ENCODE measurements at regions not wholly inside any gene's neighbourhood (a gene's known extent, or its start where the extent isn't known, plus 50 kb on each side); places are given as distances from the start of the nearest gene placed in this dataset.
A peak's percentile ranks its signal among the peaks of the same experiment; 100 is the strongest.

DNA sequence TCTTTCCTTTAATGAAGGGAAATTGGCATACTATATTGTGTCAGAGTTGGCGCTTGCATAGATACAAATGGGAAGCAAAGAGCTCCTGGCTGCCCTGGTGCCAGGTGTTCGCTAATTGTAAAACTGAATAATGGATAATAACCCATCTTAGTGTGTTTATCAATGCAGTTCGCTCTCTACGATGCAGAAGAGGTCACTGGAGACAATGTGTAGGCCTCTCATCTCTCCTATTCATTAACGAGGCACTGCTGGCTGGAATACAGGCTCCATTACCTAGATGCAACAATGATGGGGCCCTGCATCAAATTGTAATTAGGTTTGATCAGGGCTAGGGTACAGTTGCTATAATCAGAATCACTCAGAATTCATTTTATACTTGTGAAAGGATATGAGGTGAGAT lies 171.0 kb downstream of the RMI1 start:
- FAIRE-seq, result no peak

DNA sequence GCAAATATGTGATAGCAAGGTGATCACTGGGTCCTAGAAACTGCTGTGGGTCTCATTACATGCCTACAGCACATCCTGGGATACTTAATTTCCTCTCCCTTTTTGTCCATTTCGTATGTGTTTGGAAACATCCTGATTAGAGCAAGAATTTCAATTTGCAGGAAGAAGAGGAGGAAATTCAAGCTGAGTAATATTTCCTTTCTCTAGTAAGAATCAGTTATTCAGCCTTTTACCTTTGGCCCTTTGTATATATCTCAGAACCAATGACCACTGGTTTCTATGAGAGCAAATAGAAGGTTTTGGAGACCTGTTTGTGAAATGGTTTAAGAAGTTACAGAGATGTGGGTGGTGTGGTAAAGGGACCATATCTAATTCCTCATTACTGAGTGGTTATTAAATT lies 171.6 kb downstream of the RMI1 start:
- Histone ChIP-seq H3K27ac (ENCODE audit: low read depth, low read length) (no peak overlapping the region), H3K4me1 (ENCODE audit: insufficient read depth, low read length) (peaks cover 12% of the 10 kb centered on the region), H3K4me3 (ENCODE audit: insufficient read depth, low read depth, low read length) (no peak overlapping the region), H3K79me2 (ENCODE audit: insufficient read depth, low read length) (no peaks in the 10 kb centered on the region), H3K9ac (ENCODE audit: low read length) (no peak overlapping the region), H3K9me3 (ENCODE audit: insufficient read depth, low read depth, low read length) (no peaks in the 10 kb centered on the region), H3K36me3 (ENCODE audit: insufficient read depth, low read length) (no peaks in the 10 kb centered on the region), H2AFZ (ENCODE audit: low read depth, low read length) (no peak overlapping the region), H4K20me1 (ENCODE audit: insufficient read depth, low read length) (no peaks in the 10 kb centered on the region), H3K27me3 (ENCODE audit: insufficient read depth, low read length) (no peaks in the 10 kb centered on the region), H3K4me2 (ENCODE audit: low read length) (no peak overlapping the region)
- no peak overlapping the region for H3K4me3 Mint-ChIP-seq (ENCODE audit: unreplicated experiment)
- no peaks in the 10 kb centered on the region for H3K36me3 Mint-ChIP-seq (ENCODE audit: low read depth, unreplicated experiment)
- no peaks in the 10 kb centered on the region for H3K9me3 Mint-ChIP-seq (ENCODE audit: unreplicated experiment)
- no peak for FAIRE-seq
- no peak for TF ChIP-seq EZH2 (IDR thresholded peaks at IDR 0.05; ENCODE audit: insufficient read depth, low read length)
- TF ChIP-seq, protein P1, sequence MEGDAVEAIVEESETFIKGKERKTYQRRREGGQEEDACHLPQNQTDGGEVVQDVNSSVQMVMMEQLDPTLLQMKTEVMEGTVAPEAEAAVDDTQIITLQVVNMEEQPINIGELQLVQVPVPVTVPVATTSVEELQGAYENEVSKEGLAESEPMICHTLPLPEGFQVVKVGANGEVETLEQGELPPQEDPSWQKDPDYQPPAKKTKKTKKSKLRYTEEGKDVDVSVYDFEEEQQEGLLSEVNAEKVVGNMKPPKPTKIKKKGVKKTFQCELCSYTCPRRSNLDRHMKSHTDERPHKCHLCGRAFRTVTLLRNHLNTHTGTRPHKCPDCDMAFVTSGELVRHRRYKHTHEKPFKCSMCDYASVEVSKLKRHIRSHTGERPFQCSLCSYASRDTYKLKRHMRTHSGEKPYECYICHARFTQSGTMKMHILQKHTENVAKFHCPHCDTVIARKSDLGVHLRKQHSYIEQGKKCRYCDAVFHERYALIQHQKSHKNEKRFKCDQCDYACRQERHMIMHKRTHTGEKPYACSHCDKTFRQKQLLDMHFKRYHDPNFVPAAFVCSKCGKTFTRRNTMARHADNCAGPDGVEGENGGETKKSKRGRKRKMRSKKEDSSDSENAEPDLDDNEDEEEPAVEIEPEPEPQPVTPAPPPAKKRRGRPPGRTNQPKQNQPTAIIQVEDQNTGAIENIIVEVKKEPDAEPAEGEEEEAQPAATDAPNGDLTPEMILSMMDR (IDR thresholded peaks at IDR 0.05; ENCODE audit: insufficient read depth, low read depth, low read length), result no peak
- peaks cover 11% of the 10 kb centered on the region for H3K4me1 Mint-ChIP-seq (ENCODE audit: low read depth, unreplicated experiment)
- no peak for DNase-seq (ENCODE audit: low read depth)
- no peak overlapping the region for H3K27ac Mint-ChIP-seq (ENCODE audit: unreplicated experiment)
- H3K27me3 Mint-ChIP-seq (ENCODE audit: low read depth, unreplicated experiment), result peaks cover 5% of the 10 kb centered on the region

More for the DNA sequence above, 171.0 kb downstream of the RMI1 start:
- no peak overlapping the region for H3K27ac ChIP-seq (ENCODE audit: low read depth, low read length)
- no peak for DNase-seq (ENCODE audit: low read depth)
- TF ChIP-seq, protein P1 (IDR thresholded peaks at IDR 0.05; ENCODE audit: insufficient read depth, low read depth, low read length), result no peak
- TF ChIP-seq EZH2 (IDR thresholded peaks at IDR 0.05; ENCODE audit: insufficient read depth, low read length), result no peak
- H3K36me3 ChIP-seq (ENCODE audit: insufficient read depth, low read length), result no peaks in the 10 kb centered on the region
- no peaks in the 10 kb centered on the region for H3K9me3 Mint-ChIP-seq (ENCODE audit: unreplicated experiment)
- no peaks in the 10 kb centered on the region for H4K20me1 ChIP-seq (ENCODE audit: insufficient read depth, low read length)
- H3K4me1 Mint-ChIP-seq (ENCODE audit: low read depth, unreplicated experiment), result peaks cover 16% of the 10 kb centered on the region
- H3K4me3 Mint-ChIP-seq (ENCODE audit: unreplicated experiment), result no peak overlapping the region
- H3K9ac ChIP-seq (ENCODE audit: low read length), result no peak overlapping the region
- no peak overlapping the region for H3K4me3 ChIP-seq (ENCODE audit: insufficient read depth, low read depth, low read length)
- H3K4me2 ChIP-seq (ENCODE audit: low read length), result no peak overlapping the region
- H3K79me2 ChIP-seq (ENCODE audit: insufficient read depth, low read length), result no peaks in the 10 kb centered on the region
- no peak overlapping the region for H3K27ac Mint-ChIP-seq (ENCODE audit: unreplicated experiment)
- H3K36me3 Mint-ChIP-seq (ENCODE audit: low read depth, unreplicated experiment), result no peaks in the 10 kb centered on the region
- H3K27me3 ChIP-seq (ENCODE audit: insufficient read depth, low read length), result no peaks in the 10 kb centered on the region
- no peaks in the 10 kb centered on the region for H3K9me3 ChIP-seq (ENCODE audit: insufficient read depth, low read depth, low read length)
- peaks cover 5% of the 10 kb centered on the region for H3K27me3 Mint-ChIP-seq (ENCODE audit: low read depth, unreplicated experiment)
- H2AFZ ChIP-seq (ENCODE audit: low read depth, low read length), result no peak overlapping the region
- peaks cover 12% of the 10 kb centered on the region for H3K4me1 ChIP-seq (ENCODE audit: insufficient read depth, low read length)

DNA sequence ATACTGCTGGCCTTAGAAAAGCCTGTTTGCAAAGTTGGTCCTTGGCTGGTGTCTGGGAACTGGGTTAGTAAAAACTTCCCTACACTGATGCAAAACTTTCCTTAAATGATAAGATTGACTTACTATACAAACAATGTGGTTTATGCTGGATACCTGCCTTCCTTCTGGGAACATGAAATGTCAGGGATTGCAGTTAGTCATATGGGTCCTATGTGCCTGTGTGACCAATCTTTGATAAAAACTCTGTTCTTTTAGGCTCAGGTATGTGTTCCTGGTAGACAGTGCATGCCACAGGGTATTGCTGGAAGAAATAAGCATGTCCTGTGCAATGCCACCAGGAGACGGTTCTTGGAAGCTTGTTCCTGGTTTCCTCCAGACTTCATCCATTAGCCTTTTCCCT lies 173.3 kb downstream of the RMI1 start:
- Histone ChIP-seq H3K9ac (ENCODE audit: low read length) (no peak overlapping the region), H3K4me2 (ENCODE audit: low read length) (peak overlapping the region; percentile 14), H3K4me3 (ENCODE audit: insufficient read depth, low read depth, low read length) (no peak overlapping the region), H3K36me3 (ENCODE audit: insufficient read depth, low read length) (no peaks in the 10 kb centered on the region), H2AFZ (ENCODE audit: low read depth, low read length) (no peak overlapping the region), H4K20me1 (ENCODE audit: insufficient read depth, low read length) (no peaks in the 10 kb centered on the region), H3K79me2 (ENCODE audit: insufficient read depth, low read length) (no peaks in the 10 kb centered on the region), H3K9me3 (ENCODE audit: insufficient read depth, low read depth, low read length) (no peaks in the 10 kb centered on the region), H3K27ac (ENCODE audit: low read depth, low read length) (no peak overlapping the region), H3K4me1 (ENCODE audit: insufficient read depth, low read length) (peaks cover 12% of the 10 kb centered on the region), H3K27me3 (ENCODE audit: insufficient read depth, low read length) (no peaks in the 10 kb centered on the region)
- TF ChIP-seq, protein P1 (IDR thresholded peaks at IDR 0.05; ENCODE audit: insufficient read depth, low read depth, low read length), result no peak
- no peak for TF ChIP-seq EZH2 (IDR thresholded peaks at IDR 0.05; ENCODE audit: insufficient read depth, low read length)
- Mint-ChIP-seq H3K4me3 (ENCODE audit: unreplicated experiment) (no peak overlapping the region), H3K4me1 (ENCODE audit: low read depth, unreplicated experiment) (peaks cover 7% of the 10 kb centered on the region), H3K9me3 (ENCODE audit: unreplicated experiment) (no peaks in the 10 kb centered on the region), H3K27me3 (ENCODE audit: low read depth, unreplicated experiment) (peaks cover 5% of the 10 kb centered on the region), H3K27ac (ENCODE audit: unreplicated experiment) (no peak overlapping the region), H3K36me3 (ENCODE audit: low read depth, unreplicated experiment) (no peaks in the 10 kb centered on the region)
- DNase-seq (ENCODE audit: low read depth), result peak; percentile 81
- no peak for FAIRE-seq

Measured in astrocyte (in vitro differentiated cells and primary cell).